HEK293 (cell line): ENCODE measurements at regions not wholly inside any gene's neighbourhood (a gene's known extent, or its start where the extent isn't known, plus 50 kb on each side); places are given as distances from the start of the nearest gene placed in this dataset.

Source experiments
- CTCF ChIA-PET: fragments of 350-600 bp; formaldehyde crosslinking; extraction: SDS; loops from one replicate; lab custom pipeline; 2021; ENCODE audit warnings: antibody characterized with exemption; lab: Yijun Ruan, JAX
- POLR2A ChIA-PET: fragments of 300-600 bp; formaldehyde crosslinking; extraction: SDS; loops from one replicate; lab custom pipeline; 2020; ENCODE audit warnings: antibody characterized with exemption, inconsistent platforms; lab: Yijun Ruan, JAX
- H3K27ac ChIP-seq: fragments of 200-500 bp; sonication (Bioruptor generic); 2 replicates; pipeline ENCODE4 v1.5.1; 2014; ENCODE audit warnings: low read depth, low read length, control low read depth, inconsistent platforms; ENCODE audit errors: extremely low read depth
- H3K36me3 ChIP-seq, 2 experiments: fragments of 200-500 bp in 1 of 2; sonication (Bioruptor generic) in 1 of 2; 1 replicate in 1 of 2; 2 replicates in 1 of 2; pipeline ENCODE4 v1.5.1; 2014 to 2017; ENCODE audit warnings: inconsistent platforms in 2 of 2, low read length in 2 of 2; ENCODE audit not compliant: control insufficient read depth in 2 of 2, insufficient read depth in 1 of 2
- H3K4me1 ChIP-seq: fragments of 200-500 bp; sonication (Bioruptor generic); 2 replicates; pipeline ENCODE4 v1.5.1; 2014; ENCODE audit warnings: mild to moderate bottlenecking, low read length, inconsistent platforms; ENCODE audit not compliant: control insufficient read depth, insufficient read depth
- H3K4me3 ChIP-seq: 2 replicates; pipeline ENCODE4 v1.5.1; 2011; ENCODE audit warnings: low read depth, mild to moderate bottlenecking, control low read depth, low read length, moderate library complexity
- H3K9me3 ChIP-seq: fragments of 200-500 bp; sonication (Bioruptor generic); 2 replicates; pipeline ENCODE4 v1.5.1; 2014; ENCODE audit warnings: low read depth, low read length, inconsistent platforms; ENCODE audit not compliant: control insufficient read depth, insufficient read depth
- KLF8 ChIP-seq: fragments of 450-650 bp; formaldehyde crosslinking; IDR thresholded peaks from 2 replicates; pipeline ENCODE4 v1.5.1; 2016; ENCODE audit warnings: missing biosample characterization, missing genetic modification characterization
- SALL2 ChIP-seq: fragments of 450-650 bp; formaldehyde crosslinking; IDR thresholded peaks from 2 replicates; pipeline ENCODE4 v1.5.0; 2017; ENCODE audit warnings: missing biosample characterization, mild to moderate bottlenecking, missing genetic modification characterization, borderline replicate concordance
- ZBTB1 ChIP-seq: fragments of 450-650 bp; formaldehyde crosslinking; IDR thresholded peaks from 2 replicates; pipeline ENCODE4 v1.5.1; 2016; ENCODE audit warnings: missing biosample characterization, missing genetic modification characterization
- ZBTB11 ChIP-seq: fragments of 450-650 bp; formaldehyde crosslinking; conservative IDR thresholded peaks from 2 replicates; pipeline ENCODE4 v1.5.1; 2016; ENCODE audit warnings: low read depth, missing biosample characterization, missing genetic modification characterization
- ZBTB21 ChIP-seq: fragments of 450-650 bp; formaldehyde crosslinking; IDR thresholded peaks from 2 replicates; pipeline ENCODE4 v1.5.1; 2017; ENCODE audit warnings: missing biosample characterization, missing genetic modification characterization
- ZFP3 ChIP-seq: fragments of 450-650 bp; formaldehyde crosslinking; IDR thresholded peaks from 2 replicates; pipeline ENCODE4 v1.5.1; 2016; ENCODE audit warnings: low read depth, missing biosample characterization, missing genetic modification characterization
- ZFP37 ChIP-seq: fragments of 450-650 bp; formaldehyde crosslinking; IDR thresholded peaks from 2 replicates; pipeline ENCODE4 v1.5.1; 2016; ENCODE audit warnings: missing biosample characterization, missing genetic modification characterization
- ZNF114 ChIP-seq: fragments of 450-650 bp; formaldehyde crosslinking; IDR thresholded peaks from 2 replicates; pipeline ENCODE4 v1.5.0; 2017; ENCODE audit warnings: missing biosample characterization, missing genetic modification characterization
- ZNF169 ChIP-seq: fragments of 450-650 bp; formaldehyde crosslinking; IDR thresholded peaks from 2 replicates; pipeline ENCODE4 v1.5.1; 2016; ENCODE audit warnings: missing biosample characterization, missing genetic modification characterization
- ZNF202 ChIP-seq: fragments of 450-650 bp; formaldehyde crosslinking; IDR thresholded peaks from 2 replicates; pipeline ENCODE4 v1.5.1; 2016; ENCODE audit warnings: missing biosample characterization, missing genetic modification characterization, borderline replicate concordance
- ZNF488 ChIP-seq: fragments of 450-650 bp; formaldehyde crosslinking; IDR thresholded peaks from 2 replicates; pipeline ENCODE4 v1.5.1; 2016; ENCODE audit warnings: missing biosample characterization, missing genetic modification characterization
- ZNF513 ChIP-seq: fragments of 450-650 bp; IDR thresholded peaks from 2 replicates; pipeline ENCODE4 v1.5.1; 2018; ENCODE audit warnings: missing biosample characterization, missing genetic modification characterization
- ZNF521 ChIP-seq: fragments of 450-650 bp; formaldehyde crosslinking; IDR thresholded peaks from 2 replicates; pipeline ENCODE4 v1.5.1; 2017; ENCODE audit warnings: missing biosample characterization, mild to moderate bottlenecking, missing genetic modification characterization
- ZNF626 ChIP-seq: fragments of 450-650 bp; sonication (Bioruptor Pico); formaldehyde crosslinking; IDR thresholded peaks from 2 replicates; pipeline ENCODE4 v1.5.1; 2018; ENCODE audit warnings: missing biosample characterization, missing genetic modification characterization, inconsistent platforms
- ZNF658 ChIP-seq: fragments of 450-650 bp; formaldehyde crosslinking; IDR thresholded peaks from 2 replicates; pipeline ENCODE4; 2016; ENCODE audit warnings: missing biosample characterization, missing genetic modification characterization
- ZNF660 ChIP-seq: fragments of 450-650 bp; IDR thresholded peaks from 2 replicates; pipeline ENCODE4 v1.5.1; 2018; ENCODE audit warnings: missing biosample characterization, mild to moderate bottlenecking, missing genetic modification characterization
- ZNF707 ChIP-seq: fragments of 450-650 bp; formaldehyde crosslinking; IDR thresholded peaks from 2 replicates; pipeline ENCODE4 v1.5.1; 2016; ENCODE audit warnings: missing biosample characterization, missing genetic modification characterization
- TF ChIP-seq, protein P1 (sequence below): fragments of 450-650 bp; formaldehyde crosslinking; IDR thresholded peaks from 2 replicates; pipeline ENCODE4 v1.5.1; 2016; ENCODE audit warnings: missing biosample characterization, missing genetic modification characterization, low read depth
- TF ChIP-seq, protein P2 (sequence below): fragments of 450-650 bp; formaldehyde crosslinking; IDR thresholded peaks from 2 replicates; pipeline ENCODE4 v1.5.1; 2017; ENCODE audit warnings: missing biosample characterization, missing genetic modification characterization
- TF ChIP-seq, protein P3 (sequence below): fragments of 450-650 bp; formaldehyde crosslinking; IDR thresholded peaks from 2 replicates; pipeline ENCODE4 v1.5.1; 2017; ENCODE audit warnings: missing biosample characterization, mild to moderate bottlenecking, missing genetic modification characterization, moderate library complexity

DNA sequence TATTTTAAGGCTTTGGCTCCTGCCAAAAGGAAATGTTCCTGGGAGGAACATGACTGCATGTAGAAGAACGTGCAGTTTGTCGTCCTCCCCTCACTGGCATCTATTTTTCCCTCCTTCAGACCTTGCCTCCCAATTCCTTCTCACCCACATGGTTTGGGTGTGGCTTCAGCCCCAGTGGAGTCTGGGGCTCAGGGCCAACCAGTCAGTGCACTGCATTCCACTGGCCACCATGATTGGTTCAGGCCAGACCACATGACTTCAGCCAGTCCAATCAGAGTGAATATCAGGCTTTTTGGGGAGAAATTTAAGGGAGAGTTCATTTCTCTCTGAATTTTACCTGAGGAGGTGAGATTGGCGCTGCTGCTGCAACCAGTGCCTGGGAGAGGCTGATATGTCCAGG lies 171.6 kb downstream of the ZIC5 start:
- CTCF ChIA-PET: no interaction called here
- no peak for TF ChIP-seq ZNF513 (tag by site-specific recombination)
- no peak for TF ChIP-seq ZNF202 (tag by site-specific recombination)
- no peak for TF ChIP-seq ZNF169 (tag by site-specific recombination)
- no peak for TF ChIP-seq ZNF626 (tag by site-specific recombination)
- TF ChIP-seq ZBTB21 (tag by site-specific recombination): no peak
- TF ChIP-seq, protein P1, sequence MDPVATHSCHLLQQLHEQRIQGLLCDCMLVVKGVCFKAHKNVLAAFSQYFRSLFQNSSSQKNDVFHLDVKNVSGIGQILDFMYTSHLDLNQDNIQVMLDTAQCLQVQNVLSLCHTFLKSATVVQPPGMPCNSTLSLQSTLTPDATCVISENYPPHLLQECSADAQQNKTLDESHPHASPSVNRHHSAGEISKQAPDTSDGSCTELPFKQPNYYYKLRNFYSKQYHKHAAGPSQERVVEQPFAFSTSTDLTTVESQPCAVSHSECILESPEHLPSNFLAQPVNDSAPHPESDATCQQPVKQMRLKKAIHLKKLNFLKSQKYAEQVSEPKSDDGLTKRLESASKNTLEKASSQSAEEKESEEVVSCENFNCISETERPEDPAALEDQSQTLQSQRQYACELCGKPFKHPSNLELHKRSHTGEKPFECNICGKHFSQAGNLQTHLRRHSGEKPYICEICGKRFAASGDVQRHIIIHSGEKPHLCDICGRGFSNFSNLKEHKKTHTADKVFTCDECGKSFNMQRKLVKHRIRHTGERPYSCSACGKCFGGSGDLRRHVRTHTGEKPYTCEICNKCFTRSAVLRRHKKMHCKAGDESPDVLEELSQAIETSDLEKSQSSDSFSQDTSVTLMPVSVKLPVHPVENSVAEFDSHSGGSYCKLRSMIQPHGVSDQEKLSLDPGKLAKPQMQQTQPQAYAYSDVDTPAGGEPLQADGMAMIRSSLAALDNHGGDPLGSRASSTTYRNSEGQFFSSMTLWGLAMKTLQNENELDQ: no peak
- no peak for TF ChIP-seq ZNF707
- TF ChIP-seq ZBTB11: no peak
- TF ChIP-seq ZNF660 (tag by site-specific recombination): no peak
- no peak for TF ChIP-seq ZFP37 (tag by site-specific recombination)
- TF ChIP-seq ZNF521 (tag by site-specific recombination): no peak
- no peak for TF ChIP-seq ZFP3 (tag by site-specific recombination)
- TF ChIP-seq SALL2 (tag by site-specific recombination): no peak
- no peak for TF ChIP-seq ZNF658
- no peak for TF ChIP-seq KLF8 (tag by site-specific recombination)
- no peak for TF ChIP-seq ZNF488
- TF ChIP-seq ZNF114: no peak
- H3K27ac ChIP-seq: no peak overlapping the region

GRCh38 chr13:99798756-99799155 lies 172.8 kb downstream of the ZIC5 start:
- POLR2A ChIA-PET: no interaction called here
- TF ChIP-seq ZBTB1 (tag by site-specific recombination): no peak
- TF ChIP-seq, protein P2, sequence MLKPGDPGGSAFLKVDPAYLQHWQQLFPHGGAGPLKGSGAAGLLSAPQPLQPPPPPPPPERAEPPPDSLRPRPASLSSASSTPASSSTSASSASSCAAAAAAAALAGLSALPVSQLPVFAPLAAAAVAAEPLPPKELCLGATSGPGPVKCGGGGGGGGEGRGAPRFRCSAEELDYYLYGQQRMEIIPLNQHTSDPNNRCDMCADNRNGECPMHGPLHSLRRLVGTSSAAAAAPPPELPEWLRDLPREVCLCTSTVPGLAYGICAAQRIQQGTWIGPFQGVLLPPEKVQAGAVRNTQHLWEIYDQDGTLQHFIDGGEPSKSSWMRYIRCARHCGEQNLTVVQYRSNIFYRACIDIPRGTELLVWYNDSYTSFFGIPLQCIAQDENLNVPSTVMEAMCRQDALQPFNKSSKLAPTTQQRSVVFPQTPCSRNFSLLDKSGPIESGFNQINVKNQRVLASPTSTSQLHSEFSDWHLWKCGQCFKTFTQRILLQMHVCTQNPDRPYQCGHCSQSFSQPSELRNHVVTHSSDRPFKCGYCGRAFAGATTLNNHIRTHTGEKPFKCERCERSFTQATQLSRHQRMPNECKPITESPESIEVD (tag by site-specific recombination): no peak
- TF ChIP-seq, protein P3, sequence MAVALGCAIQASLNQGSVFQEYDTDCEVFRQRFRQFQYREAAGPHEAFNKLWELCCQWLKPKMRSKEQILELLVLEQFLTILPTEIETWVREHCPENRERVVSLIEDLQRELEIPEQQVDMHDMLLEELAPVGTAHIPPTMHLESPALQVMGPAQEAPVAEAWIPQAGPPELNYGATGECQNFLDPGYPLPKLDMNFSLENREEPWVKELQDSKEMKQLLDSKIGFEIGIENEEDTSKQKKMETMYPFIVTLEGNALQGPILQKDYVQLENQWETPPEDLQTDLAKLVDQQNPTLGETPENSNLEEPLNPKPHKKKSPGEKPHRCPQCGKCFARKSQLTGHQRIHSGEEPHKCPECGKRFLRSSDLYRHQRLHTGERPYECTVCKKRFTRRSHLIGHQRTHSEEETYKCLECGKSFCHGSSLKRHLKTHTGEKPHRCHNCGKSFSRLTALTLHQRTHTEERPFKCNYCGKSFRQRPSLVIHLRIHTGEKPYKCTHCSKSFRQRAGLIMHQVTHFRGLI (tag by site-specific recombination): no peak
- H3K4me3 ChIP-seq: no peak overlapping the region

More for the DNA sequence above, 171.6 kb downstream of the ZIC5 start:
- Histone ChIP-seq H3K36me3 (no peaks in the 10 kb centered on the region), H3K9me3 (no peaks in the 10 kb centered on the region), H3K4me1 (no peaks in the 10 kb centered on the region), H3K4me3 (no peak overlapping the region)
- POLR2A ChIA-PET: interaction anchor here (0.7 kb wide), 1 partner anchor 37 kb away, joined by 3 read pairs; no protein-coding TSS in a partner anchor

More at GRCh38 chr13:99798756-99799155, 172.8 kb downstream of the ZIC5 start:
- Histone ChIP-seq H3K4me1 (no peaks in the 10 kb centered on the region), H3K27ac (no peak overlapping the region), H3K36me3 (no peaks in the 10 kb centered on the region), H3K9me3 (no peaks in the 10 kb centered on the region)
- CTCF ChIA-PET: interaction anchor here (0.7 kb wide), 1 partner anchor 703 kb away, joined by 3 read pairs; no protein-coding TSS in a partner anchor
